Trophoblast cell (in vitro differentiated cells and primary cell): ENCODE measurements at regions not wholly inside any gene's neighbourhood (a gene's known extent, or its start where the extent isn't known, plus 50 kb on each side); places are given as distances from the start of the nearest gene placed in this dataset.
"Not testable (repeated sequence)": the region's sequence is repeated elsewhere in the genome, so short reads cannot be mapped to it uniquely, and the experiment has no call there.

Experiments
- DNase-seq, 2 donors: peaks; one replicate each; pipeline ENCODE4 v3.0.0-alpha.2; 2016
- H2AFZ ChIP-seq: 2 replicates; pipeline ENCODE4 v1.6.1; 2013; ENCODE audit warnings: low read length, moderate library complexity, mild to moderate bottlenecking; ENCODE audit not compliant: insufficient read depth, poor library complexity
- H2AK5ac ChIP-seq: 2 replicates; pipeline ENCODE4 v1.6.1; 2013; ENCODE audit warnings: mild to moderate bottlenecking, low read length
- H2BK120ac ChIP-seq: 2 replicates; pipeline ENCODE4 v1.6.1; 2013; ENCODE audit warnings: low read length, mild to moderate bottlenecking, moderate library complexity; ENCODE audit not compliant: insufficient read depth, poor library complexity
- H2BK12ac ChIP-seq: 2 replicates; pipeline ENCODE4 v1.6.1; 2013; ENCODE audit warnings: mild to moderate bottlenecking, low read length, moderate library complexity
- H2BK5ac ChIP-seq: 2 replicates; pipeline ENCODE4 v1.6.1; 2013; ENCODE audit warnings: low read length, low read depth, moderate library complexity, mild to moderate bottlenecking; ENCODE audit not compliant: poor library complexity
- H3K14ac ChIP-seq: 2 replicates; pipeline ENCODE4 v1.6.1; 2013; ENCODE audit warnings: mild to moderate bottlenecking, low read length
- H3K18ac ChIP-seq: 2 replicates; pipeline ENCODE4 v1.6.1; 2013; ENCODE audit warnings: mild to moderate bottlenecking, low read length
- H3K23ac ChIP-seq: 2 replicates; pipeline ENCODE4 v1.6.1; 2013; ENCODE audit warnings: low read length
- H3K27ac ChIP-seq: 2 replicates; pipeline ENCODE4 v1.5.1; 2013; ENCODE audit warnings: low read depth, mild to moderate bottlenecking, inconsistent platforms, low read length, moderate library complexity
- H3K27me3 ChIP-seq: 2 replicates; pipeline ENCODE4 v1.6.1; 2013; ENCODE audit warnings: inconsistent platforms, mild to moderate bottlenecking, low read length, moderate library complexity; ENCODE audit not compliant: insufficient read depth
- H3K36me3 ChIP-seq, 2 experiments: 1 replicate in 1 of 2; 2 replicates in 1 of 2; pipeline ENCODE4 v1.6.1; 2013; ENCODE audit warnings: low read length in 2 of 2, mild to moderate bottlenecking in 2 of 2, moderate library complexity in 1 of 2; ENCODE audit not compliant: insufficient read depth in 2 of 2, control insufficient read depth in 1 of 2
- H3K4ac ChIP-seq: 2 replicates; pipeline ENCODE4 v1.6.1; 2013; ENCODE audit warnings: low read depth, mild to moderate bottlenecking, low read length, moderate library complexity
- H3K4me1 ChIP-seq, 2 experiments: 1 replicate in 1 of 2; 2 replicates in 1 of 2; pipeline ENCODE4 v1.6.1; 2013; ENCODE audit warnings: low read length in 2 of 2, mild to moderate bottlenecking in 2 of 2, moderate library complexity in 1 of 2; ENCODE audit not compliant: insufficient read depth in 2 of 2, control insufficient read depth in 1 of 2
- H3K4me2 ChIP-seq: 2 replicates; pipeline ENCODE4 v1.6.1; 2013; ENCODE audit warnings: inconsistent platforms, mild to moderate bottlenecking, low read length, moderate library complexity
- H3K4me3 ChIP-seq: 2 replicates; pipeline ENCODE4 v1.5.1; 2013; ENCODE audit warnings: mild to moderate bottlenecking, low read depth, low read length, inconsistent platforms
- H3K79me1 ChIP-seq: one replicate; pipeline ENCODE4 v1.6.1; 2013; ENCODE audit warnings: low read length
- H3K79me2 ChIP-seq: 2 replicates; pipeline ENCODE4 v1.6.1; 2013; ENCODE audit warnings: low read length, mild to moderate bottlenecking; ENCODE audit not compliant: control insufficient read depth, insufficient read depth, poor library complexity
- H3K9ac ChIP-seq: 2 replicates; pipeline ENCODE4 v1.6.1; 2013; ENCODE audit warnings: mild to moderate bottlenecking, low read length
- H3K9me3 ChIP-seq: 2 replicates; pipeline ENCODE4 v1.6.1; 2013; ENCODE audit warnings: low read depth, mild to moderate bottlenecking, control low read depth, inconsistent platforms, low read length; ENCODE audit not compliant: insufficient read depth
- H4K12ac ChIP-seq: 2 replicates; pipeline ENCODE4 v1.6.1; 2013; ENCODE audit warnings: low read depth, mild to moderate bottlenecking, low read length, moderate library complexity
- H4K8ac ChIP-seq: 2 replicates; pipeline ENCODE4 v1.6.1; 2013; ENCODE audit warnings: low read depth, mild to moderate bottlenecking, low read length, moderate library complexity
- H4K91ac ChIP-seq: one replicate; pipeline ENCODE4 v1.6.1; 2013; ENCODE audit warnings: low read depth, mild to moderate bottlenecking, low read length, moderate library complexity
- WGBS: extraction: QIAGEN DNeasy Blood & Tissue Kit; methylation state at CpG from one replicate; pipeline ENCODE4 v1.1.7; 2013; ENCODE audit warnings: missing lambda C conversion rate; ENCODE audit not compliant: insufficient read length, insufficient coverage; ENCODE audit errors: extremely low coverage; 5-methylcytosine and 5-hydroxymethylcytosine counted together

GRCh38 chr17:20781869-20782268, 202.3 kb downstream of the CDRT15L2 start:
- not testable (repeated sequence) for H2BK120ac ChIP-seq, DNase-seq, H3K23ac ChIP-seq, H3K9ac ChIP-seq, H3K4me1 ChIP-seq, H2BK5ac ChIP-seq, H3K14ac ChIP-seq, H3K36me3 ChIP-seq, H4K91ac ChIP-seq, H2BK12ac ChIP-seq, H2AFZ ChIP-seq, H3K4me2 ChIP-seq, H3K9me3 ChIP-seq, H3K27ac ChIP-seq, H3K4ac ChIP-seq, H4K12ac ChIP-seq, H3K79me2 ChIP-seq, H4K8ac ChIP-seq, H3K27me3 ChIP-seq, H3K79me1 ChIP-seq, H3K18ac ChIP-seq, H2AK5ac ChIP-seq, H3K4me3 ChIP-seq
- no CpG with 5 or more reads among the region's 6 CpGs for WGBS

- Histone ChIP-seq H3K4me2 (no peak overlapping the region), H4K91ac (no peak overlapping the region), H3K4ac (no peak overlapping the region), H3K27me3 (no peaks in the 10 kb centered on the region), H3K4me1 (no peaks in the 10 kb centered on the region), H3K27ac (no peak overlapping the region), H2AK5ac (no peak overlapping the region), H3K4me3 (no peak overlapping the region), H2BK120ac (no peak overlapping the region), H3K9ac (no peak overlapping the region), H2BK12ac (no peak overlapping the region), H3K9me3 (no peaks in the 10 kb centered on the region), H2BK5ac (no peak overlapping the region), H4K12ac (no peak overlapping the region), H3K14ac (no peak overlapping the region), H3K36me3 (no peaks in the 10 kb centered on the region), H3K79me2 (no peaks in the 10 kb centered on the region), H4K8ac (no peak overlapping the region), H3K79me1 (no peaks in the 10 kb centered on the region), H3K23ac (no peak overlapping the region), H2AFZ (no peak overlapping the region), H3K18ac (no peak overlapping the region)
- no peak for DNase-seq
- no CpG with 5 or more reads among the region's 3 CpGs for WGBS
These were observed 203.6 kb downstream of the CDRT15L2 start for GRCh38 chr17:20783091-20783490.

GRCh38 chr17:20784100-20784665, 204.7 kb downstream of the CDRT15L2 start:
- H3K4me3 ChIP-seq = no peak overlapping the region
- H2BK12ac ChIP-seq = no peak overlapping the region
- no peaks in the 10 kb centered on the region for H3K27me3 ChIP-seq
- H3K79me1 ChIP-seq = no peaks in the 10 kb centered on the region
- H3K18ac ChIP-seq = no peak overlapping the region
- DNase-seq = no peak
- no peak overlapping the region for H4K91ac ChIP-seq
- no peak overlapping the region for H3K14ac ChIP-seq
- H3K23ac ChIP-seq = no peak overlapping the region
- no peak overlapping the region for H3K27ac ChIP-seq
- no CpG with 5 or more reads among the region's 48 CpGs for WGBS
- H3K79me2 ChIP-seq = no peaks in the 10 kb centered on the region
- H3K4ac ChIP-seq = no peak overlapping the region
- no peak overlapping the region for H2AFZ ChIP-seq
- H2AK5ac ChIP-seq = no peak overlapping the region
- no peak overlapping the region for H3K9ac ChIP-seq
- H3K4me2 ChIP-seq = no peak overlapping the region
- H4K12ac ChIP-seq = no peak overlapping the region
- no peaks in the 10 kb centered on the region for H3K4me1 ChIP-seq
- H2BK120ac ChIP-seq = no peak overlapping the region
- no peaks in the 10 kb centered on the region for H3K9me3 ChIP-seq
- no peaks in the 10 kb centered on the region for H3K36me3 ChIP-seq
- no peak overlapping the region for H2BK5ac ChIP-seq
- no peak overlapping the region for H4K8ac ChIP-seq

GRCh38 chr17:20787281-20787680, 207.8 kb downstream of the CDRT15L2 start:
- H3K79me1 ChIP-seq = no peaks in the 10 kb centered on the region
- DNase-seq = no peak
- no peaks in the 10 kb centered on the region for H3K27me3 ChIP-seq
- no peaks in the 10 kb centered on the region for H3K4me1 ChIP-seq
- no peak overlapping the region for H2BK12ac ChIP-seq
- H3K36me3 ChIP-seq = no peaks in the 10 kb centered on the region
- H3K18ac ChIP-seq = no peak overlapping the region
- no peak overlapping the region for H4K91ac ChIP-seq
- H2BK5ac ChIP-seq = no peak overlapping the region
- H2AK5ac ChIP-seq = no peak overlapping the region
- H3K9ac ChIP-seq = no peak overlapping the region
- H4K12ac ChIP-seq = no peak overlapping the region
- no peak overlapping the region for H4K8ac ChIP-seq
- no peaks in the 10 kb centered on the region for H3K79me2 ChIP-seq
- H3K9me3 ChIP-seq = no peaks in the 10 kb centered on the region
- H2BK120ac ChIP-seq = no peak overlapping the region
- no peak overlapping the region for H3K4ac ChIP-seq
- H3K14ac ChIP-seq = no peak overlapping the region
- WGBS = no CpG with 5 or more reads among the region's 6 CpGs
- H3K23ac ChIP-seq = no peak overlapping the region
- no peak overlapping the region for H3K27ac ChIP-seq
- H3K4me3 ChIP-seq = no peak overlapping the region
- H2AFZ ChIP-seq = no peak overlapping the region
- H3K4me2 ChIP-seq = no peak overlapping the region
